NCI-H2196 treated with DMSO at 0.1 percent for 48 hours (cell line): ENCODE measurements at regions not wholly inside any gene's neighbourhood (a gene's known extent, or its start where the extent isn't known, plus 50 kb on each side); places are given as distances from the start of the nearest gene placed in this dataset.
"Not testable (repeated sequence)": the region's sequence is repeated elsewhere in the genome, so short reads cannot be mapped to it uniquely, and the experiment has no call there.

Experiments used
- DNase-seq: peaks from one replicate; lab custom pipeline; 2025; ENCODE audit not compliant: unreplicated experiment; lab: John Stamatoyannopoulos, UW

GRCh38 chr3:43236008-43236407, 50.3 kb upstream of the SNRK start:
- no peak for DNase-seq

- DNase-seq, result no peak
Measured at GRCh38 chr3:43233062-43233461, 53.3 kb upstream of the SNRK start.

GRCh38 chr3:43231276-43232000, 54.9 kb upstream of the SNRK start:
- no peak for DNase-seq

GRCh38 chr3:43229865-43230264, 56.5 kb upstream of the SNRK start:
- not testable (repeated sequence) for DNase-seq

GRCh38 chr3:43227685-43228084, 58.7 kb upstream of the SNRK start:
- not testable (repeated sequence) for DNase-seq

GRCh38 chr3:43224405-43225073, 61.8 kb upstream of the SNRK start:
- DNase-seq, result no peak

GRCh38 chr3:43223670-43224364, 62.5 kb upstream of the SNRK start:
- no peak for DNase-seq

GRCh38 chr3:43222590-43222989, 63.8 kb upstream of the SNRK start:
- DNase-seq, result no peak

GRCh38 chr3:43221076-43221475, 65.3 kb upstream of the SNRK start:
- no peak for DNase-seq

- DNase-seq, result no peak
Measured at GRCh38 chr3:43219616-43220015, 66.7 kb upstream of the SNRK start.

GRCh38 chr3:43218921-43219320, 67.4 kb upstream of the SNRK start:
- no peak for DNase-seq

- DNase-seq, result no peak
Measured at GRCh38 chr3:43218156-43218555, 68.2 kb upstream of the SNRK start.

GRCh38 chr3:43217633-43218032, 68.7 kb upstream of the SNRK start:
- DNase-seq, result no peak

- no peak for DNase-seq
Measured at GRCh38 chr3:43217206-43217605, 69.1 kb upstream of the SNRK start.

- DNase-seq, result no peak
Measured at GRCh38 chr3:43215663-43216275, 70.6 kb upstream of the SNRK start.

- DNase-seq, result no peak
Measured at GRCh38 chr3:43215138-43215537, 71.2 kb upstream of the SNRK start.

- DNase-seq, result no peak
Measured at GRCh38 chr3:43214616-43215015, 71.7 kb upstream of the SNRK start.

- DNase-seq, result no peak
Measured at GRCh38 chr3:43213631-43214030, 72.7 kb upstream of the SNRK start.

- DNase-seq, result no peak
Measured at GRCh38 chr3:43212914-43213611, 73.3 kb upstream of the SNRK start.

- DNase-seq, result no peak
Measured at GRCh38 chr3:43211681-43212080, 74.7 kb upstream of the SNRK start.
